H9 (cell line): ENCODE measurements at regions not wholly inside any gene's neighbourhood (a gene's known extent, or its start where the extent isn't known, plus 50 kb on each side); places are given as distances from the start of the nearest gene placed in this dataset.

Experiments
- DNase-seq: peaks from one replicate; pipeline ENCODE4 v3.0.0-alpha.2; 2017
- H2AFZ ChIP-seq: one replicate; pipeline ENCODE4 v1.6.1; 2013; ENCODE audit warnings: mild to moderate bottlenecking, low read length, control low read depth, moderate library complexity
- H2AK5ac ChIP-seq: 2 replicates; pipeline ENCODE4 v1.6.1; 2013; ENCODE audit warnings: low read length, control low read depth, mixed read lengths; ENCODE audit not compliant: insufficient read length
- H2BK120ac ChIP-seq: one replicate; pipeline ENCODE4 v1.6.1; 2013; ENCODE audit warnings: low read depth, mild to moderate bottlenecking, low read length, control low read depth, inconsistent platforms; ENCODE audit not compliant: poor library complexity, severe bottlenecking
- H2BK12ac ChIP-seq: 2 replicates; pipeline ENCODE4 v1.6.1; 2013; ENCODE audit warnings: low read length, control low read depth, mixed read lengths, low read depth; ENCODE audit not compliant: insufficient read length
- H2BK15ac ChIP-seq: 2 replicates; pipeline ENCODE4 v1.6.1; 2013; ENCODE audit warnings: low read depth, low read length, control low read depth
- H2BK20ac ChIP-seq: one replicate; pipeline ENCODE4 v1.6.1; 2013; ENCODE audit warnings: low read depth, mild to moderate bottlenecking, low read length, control low read depth, inconsistent platforms; ENCODE audit not compliant: poor library complexity, severe bottlenecking
- H2BK5ac ChIP-seq: 2 replicates; pipeline ENCODE4 v1.6.1; 2013; ENCODE audit warnings: low read length, control low read depth, mixed read lengths; ENCODE audit not compliant: insufficient read length
- H3K14ac ChIP-seq: 2 replicates; pipeline ENCODE4 v1.6.1; 2013; ENCODE audit warnings: low read length, control low read depth; ENCODE audit not compliant: insufficient read depth
- H3K18ac ChIP-seq: 2 replicates; pipeline ENCODE4 v1.6.1; 2013; ENCODE audit warnings: low read depth, mild to moderate bottlenecking, mixed read lengths, low read length, control low read depth; ENCODE audit not compliant: insufficient read length
- H3K23ac ChIP-seq: 2 replicates; pipeline ENCODE4 v1.6.1; 2013; ENCODE audit warnings: low read length, control low read depth, mixed read lengths, low read depth; ENCODE audit not compliant: insufficient read length
- H3K23me2 ChIP-seq: 2 replicates; pipeline ENCODE4 v1.6.1; 2013; ENCODE audit warnings: low read depth, mild to moderate bottlenecking, mixed read lengths, low read length, control low read depth; ENCODE audit not compliant: insufficient read length, poor library complexity, severe bottlenecking
- H3K27ac ChIP-seq: 2 replicates; pipeline ENCODE4 v1.5.1; 2013; ENCODE audit warnings: low read length, control low read depth, mixed read lengths, low read depth; ENCODE audit not compliant: insufficient read length
- H3K27me3 ChIP-seq: 2 replicates; pipeline ENCODE4 v1.6.1; 2013; ENCODE audit warnings: low read length, control low read depth, inconsistent platforms; ENCODE audit not compliant: insufficient read depth
- H3K4ac ChIP-seq: 2 replicates; pipeline ENCODE4 v1.6.1; 2013; ENCODE audit warnings: low read depth, mild to moderate bottlenecking, control low read depth, inconsistent platforms, low read length, moderate library complexity
- H3K4me1 ChIP-seq: 2 replicates; pipeline ENCODE4 v1.6.1; 2013; ENCODE audit warnings: low read length, control low read depth, inconsistent platforms; ENCODE audit not compliant: insufficient read depth
- H3K4me2 ChIP-seq: 2 replicates; pipeline ENCODE4 v1.6.1; 2013; ENCODE audit warnings: low read length, control low read depth, mixed read lengths; ENCODE audit not compliant: insufficient read length, insufficient read depth
- H3K56ac ChIP-seq: 2 replicates; pipeline ENCODE4 v1.6.1; 2013; ENCODE audit warnings: low read depth, mild to moderate bottlenecking, mixed read lengths, low read length, control low read depth; ENCODE audit not compliant: insufficient read length
- H3K79me1 ChIP-seq: 2 replicates; pipeline ENCODE4 v1.6.1; 2013; ENCODE audit warnings: low read depth, mild to moderate bottlenecking, moderate library complexity, low read length, control low read depth, inconsistent platforms; ENCODE audit not compliant: insufficient read depth, poor library complexity, severe bottlenecking
- H3K79me2 ChIP-seq: 2 replicates; pipeline ENCODE4 v1.6.1; 2013; ENCODE audit warnings: low read length, control low read depth, inconsistent platforms; ENCODE audit not compliant: insufficient read depth
- H3K9ac ChIP-seq: 2 replicates; pipeline ENCODE4 v1.6.1; 2013; ENCODE audit warnings: low read length, control low read depth, mixed read lengths; ENCODE audit not compliant: insufficient read length; ENCODE audit errors: extremely low read depth
- H3K9me3 ChIP-seq: one replicate; pipeline ENCODE4 v1.6.1; 2013; ENCODE audit warnings: low read depth, low read length, inconsistent platforms; ENCODE audit not compliant: control insufficient read depth
- H3T11ph ChIP-seq: one replicate; pipeline ENCODE4 v1.6.1; 2013; ENCODE audit warnings: mild to moderate bottlenecking, low read length, control low read depth, inconsistent platforms
- H4K20me1 ChIP-seq: one replicate; pipeline ENCODE4 v1.6.1; 2013; ENCODE audit not compliant: control insufficient read depth, insufficient read length, insufficient read depth
- H4K5ac ChIP-seq: 2 replicates; pipeline ENCODE4 v1.6.1; 2013; ENCODE audit warnings: low read depth, mild to moderate bottlenecking, mixed read lengths, low read length, control low read depth; ENCODE audit not compliant: insufficient read length
- H4K8ac ChIP-seq: replicated peaks from 2 replicates; pipeline ENCODE4 v1.6.1; 2013; ENCODE audit warnings: low read length, control low read depth, mixed read lengths, low read depth; ENCODE audit not compliant: insufficient read length
- H4K91ac ChIP-seq: 2 replicates; pipeline ENCODE4 v1.6.1; 2013; ENCODE audit warnings: low read depth, mild to moderate bottlenecking, moderate library complexity, mixed read lengths, low read length, control low read depth; ENCODE audit not compliant: insufficient read length
- H3K27ac Mint-ChIP-seq, 3 experiments: 2 replicates in 2 of 3; 3 replicates in 1 of 3; pipeline ENCODE4 v1.8.0; 2020 to 2021; ENCODE audit warnings: mixed read lengths in 3 of 3, mild to moderate bottlenecking in 1 of 3, moderate library complexity in 1 of 3
- H3K27me3 Mint-ChIP-seq: 2 replicates; pipeline ENCODE4 v1.8.0; 2021; ENCODE audit warnings: low read depth, mild to moderate bottlenecking, moderate library complexity, mixed read lengths
- H3K36me3 Mint-ChIP-seq, 3 experiments: 2 replicates in 2 of 3; 3 replicates in 1 of 3; pipeline ENCODE4 v1.8.0; 2020 to 2021; ENCODE audit warnings: low read depth in 3 of 3, mixed read lengths in 3 of 3; ENCODE audit not compliant: insufficient read depth in 1 of 3
- H3K4me1 Mint-ChIP-seq, 2 experiments: 2 replicates each; pipeline ENCODE4 v1.8.0; 2020; ENCODE audit warnings: mixed read lengths in 2 of 2
- H3K4me3 Mint-ChIP-seq, 2 experiments: 2 replicates in 1 of 2; 3 replicates in 1 of 2; pipeline ENCODE4 v1.8.0; 2020 to 2021; ENCODE audit warnings: mild to moderate bottlenecking in 2 of 2, mixed read lengths in 2 of 2, moderate library complexity in 1 of 2
- H3K9me3 Mint-ChIP-seq, 2 experiments: 2 replicates in 1 of 2; 3 replicates in 1 of 2; pipeline ENCODE4 v1.8.0; 2020; ENCODE audit warnings: mild to moderate bottlenecking in 2 of 2, mixed read lengths in 2 of 2, moderate library complexity in 1 of 2
- CTCF ChIP-seq: fragments of 200-600 bp; sonication (generic); conservative IDR thresholded peaks from 3 replicates; pipeline ENCODE4 v1.8.0; 2021; ENCODE audit warnings: antibody characterized with exemption, mild to moderate bottlenecking
- WGBS: extraction: QIAGEN DNeasy Blood & Tissue Kit; methylation state at CpG from one replicate; pipeline ENCODE4 v1.1.7; 2013; ENCODE audit warnings: missing lambda C conversion rate, low lambda C conversion rate, mixed read lengths; ENCODE audit not compliant: insufficient read length; ENCODE audit errors: extremely low coverage; 5-methylcytosine and 5-hydroxymethylcytosine counted together

DNA sequence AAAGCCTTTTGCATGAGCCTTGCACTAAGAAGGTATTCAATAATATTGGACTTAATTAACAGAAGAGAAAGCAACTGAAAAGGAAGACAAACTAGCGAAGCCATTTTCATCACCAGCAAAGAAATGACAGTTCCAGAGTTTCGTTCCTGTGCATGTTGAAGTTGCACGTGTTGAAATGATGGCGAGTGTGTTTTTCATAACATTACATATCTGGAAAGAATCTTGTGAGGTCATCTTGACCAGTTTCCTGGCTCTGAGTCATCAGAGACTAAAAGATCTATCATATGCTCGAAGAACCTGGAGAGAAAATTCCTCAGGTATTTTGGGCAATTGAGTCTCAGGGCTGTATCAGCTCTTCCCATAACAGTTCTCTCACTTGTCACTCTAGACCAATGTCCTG, 106.2 kb upstream of the MAML3 start:
- Histone ChIP-seq H2BK15ac (no peak overlapping the region), H3K79me2 (no peaks in the 10 kb centered on the region), H3K4ac (no peak overlapping the region), H2BK5ac (no peak overlapping the region), H3K18ac (no peak overlapping the region), H3K9me3 (no peaks in the 10 kb centered on the region), H2BK20ac (no peak overlapping the region), H4K5ac (no peak overlapping the region), H3K27ac (no peak overlapping the region), H3K79me1 (no peaks in the 10 kb centered on the region), H2AFZ (no peak overlapping the region), H3K56ac (no peak overlapping the region), H3K9ac (no peak overlapping the region), H4K91ac (no peak overlapping the region), H3T11ph (no peak overlapping the region), H3K4me1 (peaks cover 10% of the 10 kb centered on the region; the same call in 1 of the 2 replicates), H2AK5ac (no peak overlapping the region), H4K8ac (no peak overlapping the region), H3K14ac (no peak overlapping the region), H2BK12ac (no peak overlapping the region), H3K23me2 (no peaks in the 10 kb centered on the region), H3K27me3 (no peaks in the 10 kb centered on the region), H3K23ac (no peak overlapping the region), H3K4me2 (no peak overlapping the region), H4K20me1 (no peaks in the 10 kb centered on the region), H2BK120ac (no peak overlapping the region)
- Mint-ChIP-seq H3K27me3 (peaks cover 14% of the 10 kb centered on the region), H3K4me3 (no peak overlapping the region), H3K36me3 (no peaks in the 10 kb centered on the region), H3K9me3 (no peaks in the 10 kb centered on the region), H3K27ac (no peak overlapping the region), H3K4me1 (peaks cover 11 to 21% of the 10 kb centered on the region in 2 experiments)
- no peak for DNase-seq
- TF ChIP-seq CTCF, result no peak
- WGBS, result no CpG with 5 or more reads among the region's 5 CpGs
